SK-N-SH (cell line): ENCODE measurements at regions not wholly inside any gene's neighbourhood (a gene's known extent, or its start where the extent isn't known, plus 50 kb on each side); places are given as distances from the start of the nearest gene placed in this dataset.

Experiments used
- CTCF ChIA-PET: fragments of 300-600, 350-600 bp; formaldehyde crosslinking; extraction: SDS; loops from one replicate; lab custom pipeline; 2021; lab: Yijun Ruan, JAX
- POLR2A ChIA-PET: fragments of 350-600 bp; sonication (Branson Sonifier 250); formaldehyde crosslinking; extraction: SDS; loops from one replicate; lab custom pipeline; 2020; ENCODE audit warnings: antibody characterized with exemption, inconsistent platforms; lab: Yijun Ruan, JAX
- DNase-seq: peaks from one replicate; pipeline ENCODE4 v3.0.0; 2012
- H2AFZ ChIP-seq: fragments of 200-600 bp; sonication (generic); 2 replicates; pipeline ENCODE4 v1.8.1; 2016; ENCODE audit warnings: antibody characterized with exemption, mild to moderate bottlenecking, low read depth
- H3F3A ChIP-seq: fragments of 200-600 bp; sonication (generic); replicated peaks from 2 replicates; pipeline ENCODE3; 2016; ENCODE audit warnings: antibody characterized with exemption, mild to moderate bottlenecking; ENCODE audit not compliant: insufficient read depth
- H3K27ac ChIP-seq, 2 experiments: fragments of 200-500 bp in 1 of 2; fragments of 200-600 bp in 1 of 2; sonication (Bioruptor generic) in 1 of 2; sonication (generic), shearing (Covaris generic) in 1 of 2; 2 replicates each; pipeline versions ENCODE4 v1.5.1 to v1.6.1; 2014 to 2016; ENCODE audit warnings: low read depth in 2 of 2, inconsistent platforms in 1 of 2, low read length in 1 of 2, mild to moderate bottlenecking in 1 of 2, mixed read lengths in 1 of 2
- H3K27me3 ChIP-seq: fragments of 200-600 bp; sonication (generic), shearing (Covaris generic); 2 replicates; pipeline ENCODE4 v1.6.1; 2016; ENCODE audit warnings: mixed run types; ENCODE audit not compliant: insufficient read depth
- H3K36me3 ChIP-seq, 2 experiments: fragments of 200-500 bp in 1 of 2; fragments of 200-600 bp in 1 of 2; sonication (Bioruptor generic) in 1 of 2; sonication (generic) in 1 of 2; replicated peaks in 1 of 2; 2 replicates each; pipeline versions ENCODE3 to v1.5.1; 2014 to 2016; ENCODE audit warnings: low read length in 1 of 2, mild to moderate bottlenecking in 1 of 2; ENCODE audit not compliant: insufficient read depth in 2 of 2, control insufficient read depth in 1 of 2
- H3K4me1 ChIP-seq, 2 experiments: fragments of 200-500 bp in 1 of 2; fragments of 200-600 bp in 1 of 2; sonication (Bioruptor generic) in 1 of 2; sonication (generic), shearing (Covaris generic) in 1 of 2; 2 replicates each; pipeline versions ENCODE4 v1.5.1 to v1.6.1; 2014 to 2016; ENCODE audit warnings: low read depth in 1 of 2, low read length in 1 of 2, mixed run types in 1 of 2; ENCODE audit not compliant: insufficient read depth in 2 of 2, control insufficient read depth in 1 of 2
- H3K4me2 ChIP-seq: fragments of 200-600 bp; sonication (generic), shearing (Covaris generic); 2 replicates; pipeline ENCODE4 v1.6.1; 2017; ENCODE audit warnings: mixed run types
- H3K4me3 ChIP-seq, 2 experiments: fragments of 200-500 bp in 1 of 2; fragments of 200-600 bp in 1 of 2; sonication (Bioruptor generic) in 1 of 2; sonication (generic), shearing (Covaris generic) in 1 of 2; 2 replicates each; pipeline versions ENCODE4 v1.5.1 to v1.8.1; 2014 to 2016; ENCODE audit warnings: low read depth in 2 of 2, inconsistent platforms in 1 of 2, low read length in 1 of 2, mild to moderate bottlenecking in 1 of 2, mixed read lengths in 1 of 2, moderate library complexity in 1 of 2
- H3K79me2 ChIP-seq: fragments of 200-600 bp; sonication (generic); 2 replicates; pipeline ENCODE4 v1.8.1; 2017; ENCODE audit warnings: mild to moderate bottlenecking; ENCODE audit not compliant: insufficient read depth
- H3K9ac ChIP-seq: fragments of 200-600 bp; sonication (generic); 2 replicates; pipeline ENCODE4 v1.6.1; 2017; ENCODE audit warnings: mixed run types
- H3K9me2 ChIP-seq: fragments of 200-600 bp; sonication (generic); 2 replicates; pipeline ENCODE4 v1.6.1; 2017; ENCODE audit warnings: mixed run types
- H3K9me3 ChIP-seq: fragments of 200-600 bp; sonication (generic); 2 replicates; pipeline ENCODE4 v1.6.1; 2017; ENCODE audit warnings: mixed run types, mild to moderate bottlenecking, moderate library complexity
- H4K20me1 ChIP-seq: fragments of 200-600 bp; sonication (generic); 2 replicates; pipeline ENCODE4 v1.6.1; 2017; ENCODE audit warnings: mild to moderate bottlenecking, mixed run types; ENCODE audit not compliant: insufficient read depth
- CHD2 ChIP-seq: fragments of 150-350 bp; IDR thresholded peaks from 2 replicates; pipeline ENCODE4 v1.6.1; 2018; ENCODE audit warnings: low read length; ENCODE audit not compliant: partially characterized antibody
- CTCF ChIP-seq: fragments of 200-600 bp; sonication (generic); IDR thresholded peaks from 2 replicates; pipeline ENCODE4 v1.6.1; 2017; ENCODE audit warnings: antibody characterized with exemption, mild to moderate bottlenecking, moderate library complexity
- ELF1 ChIP-seq: IDR thresholded peaks from 2 replicates; pipeline ENCODE4 v1.4.0; 2012
- EZH2phosphoT487 ChIP-seq: fragments of 200-600 bp; sonication (generic); IDR thresholded peaks from 2 replicates; pipeline ENCODE4 v1.6.1; 2017; ENCODE audit warnings: low read depth, mixed run types, mild to moderate bottlenecking, antibody characterized with exemption, moderate library complexity, borderline replicate concordance
- FOXJ3 ChIP-seq: sonication (generic); formaldehyde crosslinking; IDR thresholded peaks from 2 replicates; pipeline ENCODE4 v1.5.1; 2020; ENCODE audit warnings: mild to moderate bottlenecking, missing genetic modification reagents
- GATA2 ChIP-seq: sonication (generic); formaldehyde crosslinking; IDR thresholded peaks from 2 replicates; pipeline ENCODE4 v1.5.0; 2020; ENCODE audit warnings: mild to moderate bottlenecking, missing genetic modification reagents
- JUND ChIP-seq: IDR thresholded peaks from 2 replicates; pipeline ENCODE4 v1.4.0; 2012
- MAX ChIP-seq: IDR thresholded peaks from 2 replicates; pipeline ENCODE4 v1.4.0; 2012; ENCODE audit warnings: low read depth
- MXI1 ChIP-seq: IDR thresholded peaks from 2 replicates; pipeline ENCODE4 v1.6.1; 2012; ENCODE audit warnings: mild to moderate bottlenecking, low read depth, low read length, improper control_type of control experiment
- NRF1 ChIP-seq: IDR thresholded peaks from 2 replicates; pipeline ENCODE4 v1.6.1; 2012; ENCODE audit warnings: low read depth, mild to moderate bottlenecking, low read length
- PBX3 ChIP-seq: IDR thresholded peaks from 2 replicates; pipeline ENCODE4; 2012
- POLR2AphosphoS5 ChIP-seq: IDR thresholded peaks from 2 replicates; pipeline ENCODE4 v1.6.1; 2012; ENCODE audit warnings: low read depth, low read length
- RCOR1 ChIP-seq: fragments of 150-350 bp; IDR thresholded peaks from 2 replicates; pipeline ENCODE4 v1.6.1; 2017; ENCODE audit warnings: antibody characterized with exemption, low read length
- REST ChIP-seq: IDR thresholded peaks from 2 replicates; pipeline ENCODE4 v1.6.1; 2012; ENCODE audit warnings: mild to moderate bottlenecking, low read depth, low read length, moderate library complexity
- RXRA ChIP-seq: IDR thresholded peaks from 2 replicates; pipeline ENCODE4 v1.4.0; 2012; ENCODE audit warnings: low read depth, mild to moderate bottlenecking, borderline replicate concordance
- SMC3 ChIP-seq: IDR thresholded peaks from 2 replicates; pipeline ENCODE4 v1.6.1; 2012; ENCODE audit warnings: low read depth, low read length, improper control_type of control experiment
- USF1 ChIP-seq: IDR thresholded peaks from 2 replicates; pipeline ENCODE4 v1.4.0; 2012; ENCODE audit warnings: low read depth, borderline replicate concordance
- WGBS: methylation state at CpG from one replicate; pipeline ENCODE4 v1.1.6; 2017; ENCODE audit warnings: low lambda C conversion rate; 5-methylcytosine and 5-hydroxymethylcytosine counted together

- Histone ChIP-seq H3K9me2 (no peaks in the 10 kb centered on the region), H4K20me1 (peaks cover 23% of the 10 kb centered on the region; the same call in 1 of the 2 replicates), H3K36me3 (peaks cover 3 to 32% of the 10 kb centered on the region in 2 experiments), H3F3A (peaks cover 29% of the 10 kb centered on the region), H2AFZ (no peak overlapping the region), H3K79me2 (peaks cover 86% of the 10 kb centered on the region), H3K4me1 (peaks cover 4 to 23% of the 10 kb centered on the region in 2 experiments; a peak in 3 of 4 replicates), H3K4me3 (no peak overlapping the region), H3K9me3 (no peaks in the 10 kb centered on the region), H3K27me3 (no peaks in the 10 kb centered on the region), H3K9ac (no peak overlapping the region), H3K4me2 (no peak overlapping the region), H3K27ac (no peak overlapping the region)
- CTCF ChIA-PET: interaction anchor here (0.9 to 1.5 kb wide), 3 partner anchors 14 to 107 kb away, joined by 3 read pairs; no protein-coding TSS in a partner anchor
- WGBS: 94% methylated on average over 2 of the region's 2 CpGs
- no peak for TF ChIP-seq EZH2phosphoT487
- TF ChIP-seq MXI1: no peak
- no peak for TF ChIP-seq PBX3
- TF ChIP-seq RCOR1: no peak
- POLR2A ChIA-PET: no interaction called here
- DNase-seq: no peak
Measured at GRCh38 chr6:56734335-56734734, 91.6 kb upstream of the DST start.

GRCh38 chr6:56733211-56733697 lies 90.6 kb upstream of the DST start:
- Histone ChIP-seq H3K27me3 (no peaks in the 10 kb centered on the region), H4K20me1 (peaks cover 13% of the 10 kb centered on the region; the same call in 1 of the 2 replicates), H3K9ac (no peak overlapping the region), H3K4me2 (no peak overlapping the region), H3F3A (peaks cover 40% of the 10 kb centered on the region), H2AFZ (no peak overlapping the region), H3K4me1 (peaks cover 4 to 33% of the 10 kb centered on the region in 2 experiments; a peak in 3 of 4 replicates), H3K79me2 (peaks cover 86% of the 10 kb centered on the region), H3K9me2 (no peaks in the 10 kb centered on the region), H3K36me3 (peaks cover 3 to 32% of the 10 kb centered on the region in 2 experiments), H3K9me3 (no peaks in the 10 kb centered on the region), H3K4me3 (no peak overlapping the region), H3K27ac (peak overlapping the region in 1 of 2 experiments; percentile 97; a peak in 1 of 4 replicates)
- CTCF ChIA-PET: interaction anchor here (0.9 to 1.5 kb wide), 5 partner anchors 10 to 108 kb away, joined by 3 to 5 read pairs (median 3); no protein-coding TSS in a partner anchor
- no peak for DNase-seq
- POLR2A ChIA-PET: no interaction called here
- 93% methylated on average over 1 of the region's 1 CpG for WGBS
- no peak for TF ChIP-seq RCOR1
- TF ChIP-seq SMC3: no peak
- TF ChIP-seq RXRA: no peak
- no peak for TF ChIP-seq ELF1
- TF ChIP-seq FOXJ3 (CRISPR knock-in tag): no peak
- TF ChIP-seq REST: no peak
- no peak for TF ChIP-seq NRF1
- no peak for TF ChIP-seq CTCF
- TF ChIP-seq JUND: no peak
- no peak for TF ChIP-seq PBX3
- no peak for TF ChIP-seq MAX
- no peak for TF ChIP-seq GATA2 (CRISPR knock-in tag)
- TF ChIP-seq USF1: no peak
- no peak for TF ChIP-seq POLR2AphosphoS5
- no peak for TF ChIP-seq CHD2
